Gastrocnemius medialis (tissue), 4 donors: ENCODE measurements at regions not wholly inside any gene's neighbourhood (a gene's known extent, or its start where the extent isn't known, plus 50 kb on each side); places are given as distances from the start of the nearest gene placed in this dataset.

Experiments used
- ATAC-seq, 2 donors: fragments of 150-250 bp; one replicate each; pipeline ENCODE4 v1.9.1; 2016
- DNase-seq, 2 donors: peaks; one replicate each; pipeline ENCODE4 v3.0.0-alpha.2; 2019
- H3K27ac ChIP-seq, 4 donors: fragments of 200-600 bp; sonication (generic); 1 replicate in 1 of 4; 2 replicates in 3 of 4; pipeline ENCODE4 v1.5.1; 2016 to 2018; ENCODE audit warnings: mild to moderate bottlenecking in 2 of 4, moderate library complexity in 1 of 4
- H3K27me3 ChIP-seq, 3 donors: fragments of 200-600 bp; sonication (generic) in 2 of 3; 1 replicate in 1 of 3; 2 replicates in 2 of 3; pipeline versions ENCODE4 v1.5.1 to v1.6.0; 2016 to 2019; ENCODE audit warnings: mild to moderate bottlenecking in 1 of 3, moderate library complexity in 1 of 3
- H3K36me3 ChIP-seq, 2 donors: fragments of 200-600 bp; sonication (generic) in 1 of 2; one replicate each; pipeline ENCODE4 v1.5.1; 2017 to 2018
- H3K4me1 ChIP-seq, 2 donors: fragments of 200-600 bp; sonication (generic) in 1 of 2; one replicate each; pipeline ENCODE4 v1.5.1; 2016 to 2017; ENCODE audit warnings: mild to moderate bottlenecking in 2 of 2
- H3K4me3 ChIP-seq, 4 donors: fragments of 200-600 bp; sonication (generic) in 3 of 4; 1 replicate in 1 of 4; 2 replicates in 3 of 4; pipeline ENCODE4 v1.5.1; 2016 to 2019; ENCODE audit warnings: mild to moderate bottlenecking in 2 of 4
- H3K9me3 ChIP-seq, 3 donors: fragments of 200-600 bp; sonication (generic) in 2 of 3; 1 replicate in 1 of 3; 2 replicates in 2 of 3; pipeline ENCODE4 v1.5.1; 2016 to 2019
- CTCF ChIP-seq, 5 experiments: fragments of 450-650 bp in 3 of 5; fragments of 200-600 bp in 2 of 5; sonication (generic) in 2 of 5; IDR thresholded peaks in 4 of 5; conservative IDR thresholded peaks in 1 of 5; 1 replicate in 4 of 5; 2 replicates in 1 of 5; pipeline ENCODE4 v1.5.1; 2016 to 2019; ENCODE audit warnings: antibody characterized with exemption in 5 of 5, mild to moderate bottlenecking in 3 of 5, moderate library complexity in 3 of 5
- POLR2A ChIP-seq, 2 donors: fragments of 450-650 bp; IDR thresholded peaks; one replicate each; pipeline ENCODE4 v1.6.1; 2017; ENCODE audit warnings: antibody characterized with exemption in 2 of 2, mild to moderate bottlenecking in 2 of 2, moderate library complexity in 2 of 2
- in situ Hi-C, 4 donors: fragments of 200-750 bp; cut with MboI; loops; one replicate each; pipeline versions ENCODE4 v1.15.0 to v1.8.0; 2017; ENCODE audit warnings: low sequenced_read_pairs in 4 of 4
- intact Hi-C: fragments of 100-400 bp; cut with DNase I; formaldehyde crosslinking; loops from one replicate; pipeline ENCODE4 v1.15.1; 2023; ENCODE audit warnings: low total_unique reads

DNA sequence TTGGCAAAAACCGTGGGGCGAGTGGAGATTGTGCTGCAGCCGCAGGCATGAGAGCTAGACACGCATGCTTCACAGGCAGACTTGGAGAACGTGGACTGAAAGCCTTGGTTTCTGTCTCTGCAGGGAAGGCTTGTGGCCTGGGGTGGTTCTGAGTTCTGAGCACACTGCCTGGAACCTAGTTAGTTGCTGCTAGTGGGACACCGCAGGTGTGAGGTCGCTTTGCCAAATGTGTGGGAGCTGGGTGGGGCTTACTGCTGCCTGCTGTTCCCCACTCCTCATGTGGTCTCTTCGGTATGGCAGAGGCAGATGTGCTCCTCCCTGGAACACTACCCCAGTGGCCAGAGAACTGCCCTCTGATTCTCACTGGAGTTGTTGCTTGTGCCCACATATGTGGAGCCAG, 484.0 kb downstream of the MMUT start:
- no peaks in the 10 kb centered on the region for H3K4me1 ChIP-seq
- H3K27ac ChIP-seq: no peak overlapping the region
- H3K27me3 ChIP-seq: no peaks in the 10 kb centered on the region
- no peaks in the 10 kb centered on the region for H3K9me3 ChIP-seq
- in situ Hi-C loops: no loop called here
- H3K36me3 ChIP-seq: no peaks in the 10 kb centered on the region
- no peak overlapping the region for H3K4me3 ChIP-seq
- no peak for DNase-seq
- no peak for ATAC-seq
- intact Hi-C loops: no loop called here
- TF ChIP-seq POLR2A (IDR thresholded peaks at IDR 0.05) (no peak), CTCF (IDR thresholded peaks at IDR 0.05 in 4 of 5, conservative IDR thresholded peaks at IDR 0.05 in 1 of 5) (no peak)

DNA sequence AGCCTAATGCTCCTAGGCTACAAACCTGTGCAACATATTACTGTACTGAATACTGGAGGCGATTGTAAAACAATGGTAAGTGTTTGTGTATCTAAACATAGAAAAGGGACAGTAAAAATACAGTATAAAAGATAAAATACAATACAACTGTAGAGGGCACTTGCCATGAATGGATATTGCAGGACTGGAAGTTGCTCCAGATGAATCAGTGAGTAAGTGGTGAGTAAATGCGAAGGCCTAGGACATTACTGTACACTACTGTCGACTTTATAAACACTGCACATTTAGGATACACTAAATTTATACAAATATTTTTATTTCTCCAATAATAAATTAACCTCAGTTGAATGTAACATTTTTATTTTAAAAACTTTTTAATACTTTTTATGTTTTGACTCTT, 485.0 kb downstream of the MMUT start:
- ATAC-seq (no peak), DNase-seq (no peak)
- Histone ChIP-seq H3K4me1 (no peaks in the 10 kb centered on the region), H3K9me3 (no peaks in the 10 kb centered on the region), H3K4me3 (no peak overlapping the region), H3K36me3 (no peaks in the 10 kb centered on the region), H3K27me3 (no peaks in the 10 kb centered on the region), H3K27ac (no peak overlapping the region)
- TF ChIP-seq POLR2A (IDR thresholded peaks at IDR 0.05) (no peak), CTCF (IDR thresholded peaks at IDR 0.05 in 4 of 5, conservative IDR thresholded peaks at IDR 0.05 in 1 of 5) (no peak)
- intact Hi-C loops (no loop called here), in situ Hi-C loops (no loop called here)

DNA sequence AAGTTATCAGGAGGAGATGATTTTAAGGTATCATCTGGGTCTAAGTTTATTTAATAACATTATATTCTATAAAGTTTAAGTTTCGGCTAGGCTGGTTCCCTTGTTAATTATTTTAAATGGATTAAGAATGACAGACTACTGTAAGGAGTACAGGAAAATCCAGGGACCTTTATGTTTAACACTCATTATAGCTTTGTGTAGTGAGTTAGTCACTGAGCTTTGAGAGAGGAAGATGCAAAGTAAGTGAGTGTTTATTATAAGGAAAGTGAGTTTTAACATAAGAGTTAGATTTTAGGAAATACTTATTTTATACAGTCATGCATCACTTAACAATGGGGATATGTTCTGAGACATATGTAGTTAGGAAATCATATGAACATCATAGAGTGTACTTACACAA, 485.5 kb downstream of the MMUT start:
- intact Hi-C loops: no loop called here
- H3K4me1 ChIP-seq: no peaks in the 10 kb centered on the region
- no peak overlapping the region for H3K4me3 ChIP-seq
- no peaks in the 10 kb centered on the region for H3K27me3 ChIP-seq
- no peak for TF ChIP-seq POLR2A (IDR thresholded peaks at IDR 0.05)
- no peak for TF ChIP-seq CTCF (IDR thresholded peaks at IDR 0.05 in 4 of 5, conservative IDR thresholded peaks at IDR 0.05 in 1 of 5)
- ATAC-seq: no peak
- no peak overlapping the region for H3K27ac ChIP-seq
- H3K9me3 ChIP-seq: no peaks in the 10 kb centered on the region
- no peak for DNase-seq
- in situ Hi-C loops: no loop called here
- H3K36me3 ChIP-seq: no peaks in the 10 kb centered on the region

- DNase-seq (no peak), ATAC-seq (no peak)
- intact Hi-C loops (no loop called here), in situ Hi-C loops (no loop called here)
- no peak for TF ChIP-seq CTCF (IDR thresholded peaks at IDR 0.05 in 4 of 5, conservative IDR thresholded peaks at IDR 0.05 in 1 of 5)
- TF ChIP-seq POLR2A (IDR thresholded peaks at IDR 0.05): no peak
- H3K4me1 ChIP-seq: no peaks in the 10 kb centered on the region
- no peaks in the 10 kb centered on the region for H3K27me3 ChIP-seq
- no peak overlapping the region for H3K27ac ChIP-seq
- H3K36me3 ChIP-seq: no peaks in the 10 kb centered on the region
- H3K4me3 ChIP-seq: no peak overlapping the region
- H3K9me3 ChIP-seq: no peaks in the 10 kb centered on the region
These were observed 489.6 kb downstream of the MMUT start for GRCh38 chr6:48973491-48973890.

DNA sequence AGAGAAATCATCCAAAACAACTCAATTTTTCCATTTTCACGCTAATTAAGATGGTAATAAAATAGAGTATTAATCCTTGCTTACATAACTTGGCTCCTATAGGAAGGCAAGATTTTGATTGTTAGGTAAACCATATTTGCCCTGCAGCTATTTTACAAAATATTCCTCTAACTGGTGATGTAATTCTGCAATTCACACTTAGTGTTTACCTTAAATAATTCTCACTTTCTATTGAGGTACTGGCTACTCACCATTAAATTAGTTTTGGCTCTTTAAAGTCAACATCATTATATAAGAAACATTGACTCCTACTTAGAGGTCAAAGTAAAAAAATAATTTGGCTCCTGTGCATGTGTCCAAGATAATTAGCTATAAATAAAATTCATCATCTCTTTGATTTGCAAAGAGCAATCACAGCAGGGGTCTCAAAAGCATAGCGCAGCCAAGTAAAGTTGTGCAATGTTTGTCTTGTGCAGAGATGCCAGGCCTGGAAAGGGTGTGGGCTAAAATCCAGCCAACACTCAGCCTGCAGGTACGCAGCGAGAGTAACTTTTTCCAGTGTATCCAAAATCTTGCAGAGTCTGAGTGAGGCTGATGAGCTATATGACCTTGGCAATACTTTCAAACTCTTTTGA, 501.2 kb downstream of the MMUT start:
- intact Hi-C loops (no loop called here), in situ Hi-C loops (no loop called here)
- no peaks in the 10 kb centered on the region for H3K27me3 ChIP-seq
- no peaks in the 10 kb centered on the region for H3K9me3 ChIP-seq
- no peak overlapping the region for H3K27ac ChIP-seq
- DNase-seq: no peak
- no peak for TF ChIP-seq CTCF (IDR thresholded peaks at IDR 0.05 in 4 of 5, conservative IDR thresholded peaks at IDR 0.05 in 1 of 5)
- TF ChIP-seq POLR2A (IDR thresholded peaks at IDR 0.05): no peak
- no peak overlapping the region for H3K4me3 ChIP-seq
- no peaks in the 10 kb centered on the region for H3K4me1 ChIP-seq
- no peaks in the 10 kb centered on the region for H3K36me3 ChIP-seq
- ATAC-seq: no peak
